ENCODE measurements at regions not wholly inside any gene's neighbourhood (a gene's known extent, or its start where the extent isn't known, plus 50 kb on each side); places are given as distances from the start of the nearest gene placed in this dataset.
A peak's percentile ranks its signal among the peaks of the same experiment; 100 is the strongest.

DNA sequence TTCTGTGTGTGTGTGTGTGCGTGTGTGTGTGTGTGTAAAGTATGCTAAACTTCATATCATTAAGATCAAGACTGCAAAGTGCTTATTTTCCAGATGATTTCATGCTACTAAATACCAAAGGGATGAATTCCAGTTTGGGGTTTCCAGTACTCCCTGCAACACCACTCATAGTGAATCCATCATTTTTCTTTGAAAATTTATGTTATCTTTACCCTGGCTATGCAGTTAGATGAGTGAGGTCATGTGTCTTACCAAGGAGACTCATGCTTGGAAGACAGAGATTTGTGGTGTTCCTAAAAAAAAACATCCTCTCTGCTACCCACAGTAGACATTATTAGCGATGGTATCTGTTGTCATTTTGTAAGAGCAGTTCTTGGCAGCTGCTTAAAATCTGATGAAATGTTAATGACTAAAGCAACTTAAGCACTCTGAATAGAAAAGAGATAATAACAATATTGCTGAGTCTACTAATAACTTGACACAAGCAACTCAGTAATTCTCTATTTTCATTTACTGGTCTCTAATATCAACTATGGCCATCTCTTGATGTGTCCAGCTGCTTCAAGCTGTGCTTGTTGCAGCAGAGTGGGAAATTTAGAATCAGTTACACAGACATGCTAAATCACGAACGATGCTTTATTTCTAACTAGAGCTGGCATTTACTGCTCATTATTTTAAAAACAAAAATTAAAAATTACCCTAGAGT is 1953.0 kb upstream of the IGFBP7 start:
- intact Hi-C loops (cut with DNase I): no loop called here
- ATAC-seq (ENCODE audit: poor library complexity): no peak
- DNase-seq: no peak

DNA sequence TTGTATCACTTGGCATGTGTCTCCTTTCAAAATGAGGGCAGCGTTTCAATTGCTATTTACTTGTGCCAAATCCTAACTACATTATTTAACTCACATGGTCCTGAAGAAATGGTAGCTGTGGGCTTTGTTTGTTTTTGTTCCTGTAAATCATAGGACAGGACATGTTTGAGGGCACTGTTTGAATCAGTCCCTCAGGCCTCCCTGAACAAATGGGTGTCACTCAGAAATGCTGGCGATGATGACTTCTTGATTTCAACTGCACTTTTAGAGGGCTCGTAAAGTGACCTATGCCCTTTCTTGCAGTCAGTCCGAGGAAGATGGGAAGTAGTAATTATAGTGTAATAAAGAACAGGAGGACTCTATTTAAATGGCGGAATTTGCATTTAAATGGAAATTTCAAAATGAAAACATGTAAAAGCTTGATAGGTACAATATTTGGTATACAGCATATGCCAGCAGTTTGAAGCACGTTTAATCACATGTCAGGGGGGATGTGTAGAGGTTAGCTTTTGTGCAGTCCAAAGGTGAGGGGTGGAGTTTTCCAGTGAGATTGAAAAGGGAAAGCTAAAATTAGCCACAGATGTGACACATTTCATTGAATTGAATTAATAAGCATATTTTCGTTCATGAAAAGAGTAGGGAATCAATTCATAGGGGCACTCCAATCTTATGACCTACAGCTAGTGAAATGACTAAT is 1958.7 kb upstream of the IGFBP7 start:
- intact Hi-C loops (cut with DNase I): no loop called here
- ATAC-seq (ENCODE audit: poor library complexity) (no peak), DNase-seq (no peak)

DNA sequence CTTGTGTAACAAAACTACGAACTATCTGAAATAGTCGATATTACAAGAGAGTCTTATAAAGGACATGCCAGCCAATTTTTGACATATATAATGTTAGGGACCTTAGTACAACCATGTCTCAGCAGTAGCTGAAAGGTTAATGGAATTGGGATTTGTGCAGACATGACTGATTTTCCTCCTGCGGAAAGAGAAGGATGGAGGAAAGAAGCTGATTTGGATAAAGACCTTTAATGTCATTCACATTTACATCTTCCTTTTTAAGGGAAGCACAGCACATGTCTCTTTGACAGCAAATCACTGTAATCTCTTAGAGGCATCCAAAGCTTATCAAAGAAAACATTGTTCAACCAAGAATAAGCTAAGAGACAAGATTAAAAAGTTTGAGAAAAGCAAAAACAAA is 1976.2 kb upstream of the IGFBP7 start:
- no peak for ATAC-seq (ENCODE audit: poor library complexity)
- intact Hi-C loops (cut with DNase I): no loop called here
- DNase-seq: no peak

DNA sequence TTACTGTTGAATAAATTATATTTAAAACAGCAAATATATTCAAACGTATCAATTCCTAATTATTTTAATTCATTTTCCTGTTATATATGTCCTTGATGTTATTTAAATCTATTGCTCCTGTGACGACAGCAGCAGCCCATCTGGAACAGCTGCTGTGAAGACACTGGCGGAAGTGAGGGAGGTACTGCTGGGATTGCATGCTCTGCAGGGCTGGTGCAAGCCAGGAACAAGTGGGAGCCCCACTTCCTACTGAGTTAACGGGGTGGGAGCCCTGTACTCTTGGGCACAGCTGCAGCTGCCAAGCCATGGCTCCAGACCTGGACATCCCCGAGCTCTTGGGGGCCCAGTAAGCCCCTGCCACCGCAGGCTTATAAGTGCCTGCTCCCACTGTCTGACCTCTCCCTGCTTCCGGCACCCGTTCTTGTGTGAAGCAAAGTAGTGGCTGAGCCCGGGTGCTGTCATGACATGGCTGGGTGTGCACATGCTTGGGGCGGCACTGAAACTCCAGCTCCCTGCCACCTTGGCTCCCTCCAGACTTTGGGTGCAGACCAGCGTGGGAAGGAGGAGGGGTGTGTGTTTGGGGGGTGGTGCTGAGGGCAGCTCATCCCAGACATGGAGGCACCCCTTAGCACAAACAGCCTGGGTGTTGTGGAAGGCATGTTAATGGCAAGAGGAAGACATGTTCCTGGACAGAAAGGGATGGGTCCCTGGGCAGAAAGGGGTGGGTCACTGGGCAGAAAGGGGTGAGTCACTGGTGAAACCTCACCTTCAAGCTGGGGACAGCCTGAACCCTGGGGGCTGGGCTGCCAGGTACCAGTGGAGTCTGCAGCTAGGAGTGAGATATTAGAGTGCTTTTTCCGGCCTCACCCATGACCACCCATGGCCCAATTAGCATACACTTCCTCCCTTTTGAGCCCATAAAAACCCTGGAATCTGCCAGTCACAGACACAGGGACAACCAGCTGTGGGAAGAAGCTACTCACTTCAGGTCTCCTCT is 1981.3 kb upstream of the IGFBP7 start:
- intact Hi-C loops (cut with DNase I): no loop called here

DNA sequence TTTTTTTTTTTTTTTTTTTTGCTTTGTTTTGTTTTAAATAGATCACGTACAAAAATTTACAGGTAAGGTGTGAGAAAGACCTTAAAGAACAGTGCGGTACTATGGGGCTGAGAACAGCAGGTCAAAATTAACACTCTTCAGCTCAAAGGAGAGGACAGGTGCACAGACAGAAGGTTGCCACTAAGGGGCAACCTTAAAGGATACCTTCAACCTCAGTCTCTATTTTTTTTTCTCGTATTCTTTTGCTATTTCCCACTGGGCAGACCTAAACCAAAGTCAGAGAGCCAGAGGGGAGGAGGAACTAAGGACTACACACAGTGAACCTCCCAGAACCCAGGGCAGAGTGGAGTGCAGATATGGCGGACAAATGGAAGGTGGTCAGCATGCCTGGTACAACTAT is 1984.3 kb upstream of the IGFBP7 start:
- intact Hi-C loops (cut with DNase I): no loop called here
- ATAC-seq (ENCODE audit: poor library complexity) (no peak), DNase-seq (no peak)

More for the DNA sequence above, 1981.3 kb upstream of the IGFBP7 start:
- ATAC-seq (ENCODE audit: poor library complexity) (no peak), DNase-seq (no peak)

DNA sequence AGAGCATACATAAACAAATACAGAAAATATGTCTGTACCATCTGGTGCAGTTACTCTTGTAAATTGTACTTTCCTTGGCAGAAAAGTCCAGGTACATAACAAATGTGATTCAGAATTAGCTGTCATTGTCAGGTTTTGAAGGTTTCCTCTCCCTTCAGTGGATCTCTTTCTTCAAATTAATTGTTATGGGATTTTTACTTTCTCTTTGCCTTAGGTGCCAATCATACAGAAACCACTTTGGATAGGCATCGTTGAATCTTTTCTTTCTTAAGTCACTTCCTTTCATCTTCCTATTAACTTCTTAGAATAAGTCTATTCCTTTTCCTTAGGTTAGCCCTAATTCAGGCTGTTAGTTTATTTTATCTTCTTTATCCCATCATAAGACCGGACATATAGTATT is 1992.1 kb upstream of the IGFBP7 start:
- DNase-seq (no peak), ATAC-seq (ENCODE audit: poor library complexity) (no peak)
- intact Hi-C loops (cut with DNase I): no loop called here

DNA sequence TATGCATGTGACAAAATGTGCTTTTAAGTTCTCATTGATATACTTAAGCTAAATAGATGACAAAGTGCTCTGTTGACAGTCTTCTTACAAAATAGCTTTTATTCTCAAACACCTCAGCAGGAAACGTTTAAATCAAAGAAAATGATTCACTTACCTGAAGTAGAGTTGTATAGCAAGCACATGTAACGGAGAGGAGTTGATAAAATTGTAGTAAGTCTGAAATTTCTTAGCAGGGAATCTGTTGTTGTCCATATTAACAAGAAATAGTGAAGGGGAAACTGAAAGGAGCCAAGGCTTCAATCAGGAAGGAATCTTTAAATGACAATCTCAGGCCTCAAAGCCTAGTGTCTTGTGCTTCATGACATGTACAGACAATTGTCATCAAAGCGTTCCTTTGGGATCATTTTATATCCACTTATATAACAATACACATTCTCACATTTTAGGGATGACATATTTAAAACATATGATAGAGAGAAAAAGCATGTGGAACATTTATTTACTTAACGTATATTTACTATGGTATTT is 2010.2 kb upstream of the IGFBP7 start:
- DNase-seq: no peak
- intact Hi-C loops (cut with DNase I): no loop called here
- no peak for ATAC-seq (ENCODE audit: poor library complexity)

DNA sequence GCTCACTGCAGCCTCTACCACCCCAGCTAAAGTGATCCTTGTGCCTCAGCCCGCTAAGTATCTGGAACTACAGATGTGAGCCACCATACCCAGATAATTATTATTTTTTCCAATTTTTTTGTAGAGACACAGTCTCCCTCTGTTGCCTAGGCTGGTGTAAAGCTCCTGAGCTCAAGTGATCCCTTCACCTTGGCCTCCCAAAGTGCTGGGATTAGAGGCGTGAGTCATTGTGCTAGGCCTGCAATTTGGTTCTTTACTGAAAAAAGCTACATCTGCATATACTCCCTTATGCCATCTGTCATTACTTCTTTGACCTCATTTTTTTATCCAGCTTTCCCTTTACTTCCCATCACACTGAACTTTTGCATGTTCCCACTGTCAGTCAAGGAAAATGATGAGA is 2012.4 kb upstream of the IGFBP7 start:
- intact Hi-C loops (cut with DNase I): no loop called here
- no peak for DNase-seq
- no peak for ATAC-seq (ENCODE audit: poor library complexity)

DNA sequence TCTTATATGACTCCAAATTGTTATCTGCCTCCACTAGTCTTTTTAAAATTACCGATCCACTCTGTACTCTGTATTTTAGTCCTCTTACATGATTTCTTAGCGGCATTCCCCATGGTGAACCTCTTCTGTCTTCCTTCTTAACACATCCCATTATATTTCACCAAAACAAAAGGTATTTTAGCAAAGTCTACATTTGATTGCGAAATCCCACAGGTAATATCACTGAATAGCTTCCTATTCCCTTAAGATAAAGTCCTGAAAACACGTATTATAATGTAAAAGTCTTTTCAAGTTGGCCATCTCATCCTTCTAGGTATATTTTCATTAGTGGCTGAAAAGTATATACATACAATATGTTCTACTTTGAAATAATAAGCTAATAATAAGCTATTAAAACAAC is 2016.0 kb upstream of the IGFBP7 start:
- intact Hi-C loops (cut with DNase I): no loop called here
- DNase-seq (no peak), ATAC-seq (ENCODE audit: poor library complexity) (no peak)

DNA sequence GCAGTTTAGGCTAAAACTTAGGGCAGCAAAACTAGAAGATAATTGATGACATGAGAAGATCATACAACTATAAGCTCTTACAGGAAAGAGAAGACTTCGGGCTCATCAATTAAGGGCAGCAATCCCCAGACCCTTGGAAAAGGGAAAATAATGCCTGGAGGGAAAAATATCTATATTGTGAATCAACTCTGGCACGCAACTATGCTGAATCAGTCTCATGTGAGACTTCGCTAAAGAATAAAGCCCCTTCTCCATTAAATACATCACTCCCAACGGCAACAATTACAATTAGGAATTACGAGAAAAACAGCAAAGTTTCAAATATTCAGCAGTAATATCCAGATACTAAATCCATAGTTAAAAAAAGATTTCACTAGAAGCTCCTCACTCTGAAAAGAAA is 2016.8 kb upstream of the IGFBP7 start:
- intact Hi-C loops (cut with DNase I): no loop called here
- no peak for DNase-seq
- no peak for ATAC-seq (ENCODE audit: poor library complexity)

DNA sequence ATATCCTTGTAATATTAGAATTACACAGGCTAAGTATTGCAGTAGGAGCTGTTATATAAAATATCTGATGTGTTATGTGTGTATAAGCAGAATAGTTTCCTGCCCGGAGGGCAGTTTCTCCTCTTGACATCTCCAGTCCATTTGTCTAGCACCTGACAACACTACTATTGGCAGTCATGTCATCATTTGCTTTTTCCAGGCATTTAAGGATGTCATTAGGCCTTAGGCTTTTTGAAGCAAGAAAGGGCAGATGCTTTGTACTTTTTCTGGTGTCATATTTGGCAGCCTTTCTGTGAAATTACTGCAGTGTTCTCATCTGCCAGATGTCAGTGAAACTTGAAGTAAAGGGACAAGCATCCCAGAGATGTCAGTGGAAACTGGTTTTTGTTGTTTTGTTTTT is 2017.6 kb upstream of the IGFBP7 start:
- ATAC-seq (ENCODE audit: poor library complexity): no peak
- intact Hi-C loops (cut with DNase I): no loop called here
- DNase-seq: no peak

DNA sequence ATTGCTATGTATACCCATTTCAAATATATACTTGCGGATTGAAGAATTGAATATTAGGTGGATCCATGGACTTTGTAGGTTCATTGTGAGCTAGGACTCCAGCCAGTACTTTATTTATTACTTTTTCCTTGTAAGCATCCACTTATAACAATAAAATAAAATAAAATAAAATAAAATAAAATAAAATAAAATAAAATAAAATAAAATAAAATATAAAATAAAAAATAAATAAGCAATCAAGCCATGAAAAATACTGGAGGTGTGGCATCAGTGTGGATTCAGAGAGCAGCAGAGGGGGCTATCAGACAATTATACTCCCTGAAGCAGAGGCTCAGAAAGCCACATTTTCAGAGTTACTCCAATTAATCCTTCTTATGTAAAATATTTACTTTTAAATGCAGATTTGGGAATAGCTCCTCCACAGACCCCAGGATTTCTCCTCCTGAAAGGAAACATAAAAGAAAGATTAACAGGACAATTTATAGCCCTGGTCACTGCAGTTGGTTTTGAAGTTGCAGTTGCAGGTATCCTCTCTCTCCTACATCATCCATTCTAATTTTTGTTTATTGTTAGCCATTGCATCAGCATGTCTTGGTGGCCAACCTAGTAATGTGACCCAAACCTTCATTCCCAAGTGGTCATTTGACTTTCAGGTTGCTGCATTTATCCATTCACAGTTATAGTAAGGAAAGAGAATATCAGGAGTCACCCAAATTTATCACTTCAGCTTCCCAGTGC is 2025.2 kb upstream of the IGFBP7 start:
- no peak for ATAC-seq (ENCODE audit: poor library complexity)
- intact Hi-C loops (cut with DNase I): no loop called here

DNA sequence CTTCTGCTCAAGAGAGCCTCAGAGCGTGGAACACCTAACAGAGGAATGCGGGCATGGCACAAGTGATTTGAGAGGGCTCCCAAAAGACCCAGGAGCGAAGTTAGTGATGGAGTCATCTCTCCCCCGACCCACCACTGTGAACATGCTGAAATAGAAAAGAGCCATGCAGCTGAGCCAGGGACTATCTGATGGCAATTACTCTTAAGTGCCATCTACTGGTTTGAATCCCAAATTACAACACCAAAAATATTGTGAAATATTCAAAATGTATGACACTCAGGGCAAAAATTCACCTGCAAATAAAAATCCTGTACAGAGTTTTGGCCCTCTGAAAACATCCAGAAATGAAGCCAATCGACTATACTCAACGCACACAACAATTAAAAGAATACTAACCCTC is 2038.9 kb upstream of the ADGRL3 start:
- no peak for DNase-seq
- ATAC-seq (ENCODE audit: poor library complexity): no peak
- intact Hi-C loops (cut with DNase I): no loop called here

More for the DNA sequence above, 2025.2 kb upstream of the IGFBP7 start:
- DNase-seq: no peak

DNA sequence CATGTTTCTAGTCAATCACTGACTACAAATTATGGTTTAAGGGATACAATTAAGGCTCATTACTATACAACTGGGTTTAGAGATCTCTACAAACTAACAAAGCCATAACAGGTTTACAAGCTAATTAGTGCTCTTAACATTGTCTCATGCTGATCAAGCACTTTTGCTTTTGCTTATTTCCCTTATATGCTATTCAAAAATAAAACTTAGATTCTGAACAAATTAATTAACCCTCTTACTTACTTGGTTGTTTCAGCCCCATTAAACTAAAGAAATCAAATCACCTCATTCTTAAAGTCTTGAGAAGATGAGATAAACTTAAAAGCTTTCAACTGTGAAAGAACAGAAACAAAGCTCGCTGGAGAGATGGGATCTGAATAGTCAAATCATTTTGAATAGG is 2024.5 kb upstream of the ADGRL3 start:
- no peak for ATAC-seq (ENCODE audit: poor library complexity)
- no peak for DNase-seq
- intact Hi-C loops (cut with DNase I): no loop called here

DNA sequence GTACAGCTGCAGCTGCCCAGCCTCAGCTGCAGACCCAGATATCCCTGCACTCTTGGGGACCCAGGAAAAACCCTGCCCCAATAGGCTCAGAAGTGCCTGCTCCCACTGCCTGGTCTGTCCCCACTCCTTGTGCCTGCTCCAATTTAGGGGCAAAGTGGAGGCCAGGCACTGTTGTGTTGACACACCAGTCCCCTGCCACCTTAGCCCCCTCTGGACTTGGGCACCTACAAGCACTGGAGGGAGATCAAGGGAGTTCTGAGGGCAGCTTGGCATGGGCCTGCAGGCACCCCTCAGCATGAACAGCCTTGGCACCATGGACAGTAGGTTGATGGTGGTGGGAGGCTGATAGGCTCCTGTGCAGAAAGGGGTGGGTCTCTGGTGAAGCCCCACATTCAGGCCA is 2020.8 kb upstream of the ADGRL3 start:
- no peak for ATAC-seq (ENCODE audit: poor library complexity)
- intact Hi-C loops (cut with DNase I): no loop called here
- DNase-seq: no peak

DNA sequence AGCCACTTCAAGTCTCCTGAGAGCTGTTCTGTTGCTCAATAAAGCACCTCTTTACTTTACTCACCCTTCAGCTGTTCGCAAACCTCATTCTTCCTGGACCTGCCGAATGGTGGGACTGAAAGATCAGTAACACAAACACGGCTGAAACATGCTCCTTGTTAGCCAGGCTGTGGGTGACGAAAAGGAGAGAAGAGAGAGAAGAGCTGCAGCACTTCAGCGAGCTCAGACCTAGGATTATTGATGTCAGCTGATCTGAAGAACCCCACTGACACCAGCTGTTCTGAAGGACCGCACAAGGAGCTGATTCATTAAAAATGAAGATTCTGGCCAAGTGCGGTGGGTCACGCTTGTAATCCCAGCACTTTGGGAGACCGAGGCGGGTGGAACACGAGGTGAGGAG is 2020.0 kb upstream of the ADGRL3 start:
- intact Hi-C loops (cut with DNase I): no loop called here
- ATAC-seq (ENCODE audit: poor library complexity): no peak
- DNase-seq: no peak

DNA sequence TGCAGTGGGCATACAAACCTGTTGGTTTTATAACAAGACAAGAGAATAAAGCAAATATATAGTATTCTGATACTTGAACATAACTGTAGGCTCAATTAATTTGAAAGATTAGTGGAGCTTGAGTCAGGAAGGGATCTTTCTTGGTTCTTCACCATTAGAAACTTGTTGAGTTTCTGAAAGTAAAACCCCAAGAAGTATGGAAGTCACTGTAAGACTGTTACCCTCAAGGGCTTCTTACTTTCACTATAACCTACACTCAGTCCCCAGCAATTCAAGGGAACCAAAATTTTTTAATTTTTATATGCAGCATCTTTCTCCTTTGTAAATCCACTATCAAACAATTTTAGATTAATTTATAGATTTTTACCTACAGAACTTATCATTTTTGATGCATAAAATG is 2019.2 kb upstream of the ADGRL3 start:
- ATAC-seq (ENCODE audit: poor library complexity): no peak
- intact Hi-C loops (cut with DNase I): no loop called here
- no peak for DNase-seq

DNA sequence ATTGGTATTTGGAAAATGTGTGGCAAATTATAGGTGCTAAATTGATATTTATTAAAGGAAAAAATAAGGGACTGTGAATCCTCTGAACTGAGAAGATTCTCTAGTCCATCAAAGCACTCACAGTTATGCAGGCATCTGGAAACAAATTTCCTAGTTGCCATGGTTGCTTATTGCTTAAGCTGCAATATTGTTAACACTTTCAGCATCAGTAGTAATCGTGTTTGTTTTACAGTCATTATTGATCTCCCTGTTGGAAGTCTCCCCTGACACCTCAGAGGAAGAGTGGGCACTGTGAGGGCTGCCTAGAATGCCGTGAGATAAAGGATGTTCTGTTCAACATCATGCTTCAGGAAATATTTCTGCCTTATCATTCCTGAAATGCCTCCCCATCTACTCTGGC is 2004.3 kb upstream of the ADGRL3 start:
- ATAC-seq (ENCODE audit: poor library complexity): peak; percentile 49
- intact Hi-C loops (cut with DNase I): no loop called here
- DNase-seq: no peak

DNA sequence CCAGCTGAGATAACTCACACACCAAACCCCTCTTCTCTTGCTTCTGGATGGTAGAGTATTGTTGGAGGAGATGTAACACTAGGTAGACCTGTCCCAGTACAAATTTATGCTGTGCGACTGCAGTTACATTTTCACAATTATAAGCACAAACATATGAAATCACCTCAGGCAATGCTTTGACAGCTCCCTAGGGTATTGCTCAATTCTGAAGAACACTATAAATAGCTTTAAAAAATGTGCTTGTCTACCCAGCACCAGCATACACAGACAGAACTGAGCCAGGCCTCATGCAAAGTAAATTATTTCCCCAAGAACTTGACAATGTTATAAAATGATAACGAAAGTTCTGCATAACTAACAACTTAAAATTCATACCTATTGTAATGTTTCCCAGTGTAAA is 1999.1 kb upstream of the ADGRL3 start:
- peak; percentile 92 for ATAC-seq (ENCODE audit: poor library complexity)

More for the DNA sequence above, 1999.1 kb upstream of the ADGRL3 start:
- intact Hi-C loops (cut with DNase I): no loop called here
- no peak for DNase-seq

Measured in Right ventricle myocardium superior (tissue), 1 donor.